HG03342 (cell line): ENCODE measurements at regions not wholly inside any gene's neighbourhood (a gene's known extent, or its start where the extent isn't known, plus 50 kb on each side); places are given as distances from the start of the nearest gene placed in this dataset.

Experiments used
- ATAC-seq: cut with Tn5 transposase; IDR thresholded peaks from one replicate; pipeline ENCODE4 v1.9.1; 2021; ENCODE audit warnings: mild to moderate bottlenecking, moderate library complexity; ENCODE audit not compliant: unreplicated experiment

- ATAC-seq: no peak
Measured at GRCh38 chr4:176441594-176441993, 121.8 kb downstream of the SPCS3 start.

GRCh38 chr4:176443117-176443516 is 123.4 kb downstream of the SPCS3 start:
- ATAC-seq: no peak

- no peak for ATAC-seq
Measured at GRCh38 chr4:176443646-176444409, 124.1 kb downstream of the SPCS3 start.

- ATAC-seq: no peak
Measured at GRCh38 chr4:176444741-176445140, 125.0 kb downstream of the SPCS3 start.

- no peak for ATAC-seq
Measured at GRCh38 chr4:176448761-176449160, 129.0 kb downstream of the SPCS3 start.

- no peak for ATAC-seq
Measured at GRCh38 chr4:176451443-176451842, 131.7 kb downstream of the SPCS3 start.

GRCh38 chr4:176453079-176453478 is 133.3 kb downstream of the SPCS3 start:
- no peak for ATAC-seq

GRCh38 chr4:176453658-176454057 is 133.9 kb downstream of the SPCS3 start:
- no peak for ATAC-seq

GRCh38 chr4:176464748-176465147 is 145.0 kb downstream of the SPCS3 start:
- ATAC-seq: peak; percentile 99

GRCh38 chr4:176467001-176467400 is 147.2 kb downstream of the SPCS3 start:
- no peak for ATAC-seq

- ATAC-seq: no peak
Measured at GRCh38 chr4:176469546-176469945, 149.8 kb downstream of the SPCS3 start.

GRCh38 chr4:176470671-176471070 is 150.9 kb downstream of the SPCS3 start:
- no peak for ATAC-seq

- no peak for ATAC-seq
Measured at GRCh38 chr4:176475067-176475466, 155.3 kb downstream of the SPCS3 start.

- ATAC-seq: no peak
Measured at GRCh38 chr4:176478076-176478475, 158.3 kb downstream of the SPCS3 start.

GRCh38 chr4:176479767-176480166 is 160.0 kb downstream of the SPCS3 start:
- ATAC-seq: peak; percentile 50

GRCh38 chr4:176482972-176483371 is 163.2 kb downstream of the SPCS3 start:
- no peak for ATAC-seq

GRCh38 chr4:176484301-176484984 is 164.7 kb downstream of the SPCS3 start:
- no peak for ATAC-seq

GRCh38 chr4:176489001-176489400 is 169.2 kb downstream of the SPCS3 start:
- ATAC-seq: no peak

- ATAC-seq: peak; percentile 100
Measured at GRCh38 chr4:176492646-176493302, 173.0 kb downstream of the SPCS3 start.

GRCh38 chr4:176498617-176499256 is 179.0 kb downstream of the SPCS3 start:
- ATAC-seq: no peak

- ATAC-seq: no peak
Measured at GRCh38 chr4:176499518-176499917, 179.8 kb downstream of the SPCS3 start.
